KMS-11 (cell line): ENCODE measurements at regions not wholly inside any gene's neighbourhood (a gene's known extent, or its start where the extent isn't known, plus 50 kb on each side); places are given as distances from the start of the nearest gene placed in this dataset.

Source experiments
- H2AFZ ChIP-seq: fragments of 200-600 bp; sonication (generic); 2 replicates; pipeline ENCODE4 v1.6.1; 2016; ENCODE audit warnings: antibody characterized with exemption, mixed run types, low read depth
- H3K27ac ChIP-seq: fragments of 200-600 bp; sonication (generic); 2 replicates; pipeline ENCODE4 v1.6.1; 2016; ENCODE audit warnings: mild to moderate bottlenecking, mixed run types
- H3K27me3 ChIP-seq: fragments of 200-600 bp; sonication (generic); 2 replicates; pipeline ENCODE4 v1.6.1; 2017; ENCODE audit warnings: mild to moderate bottlenecking, low read depth, mixed run types, moderate library complexity; ENCODE audit not compliant: insufficient read depth
- H3K36me3 ChIP-seq: fragments of 200-600 bp; sonication (generic); 2 replicates; pipeline ENCODE4 v1.6.1; 2017; ENCODE audit warnings: mild to moderate bottlenecking, mixed run types; ENCODE audit not compliant: insufficient read depth
- H3K4me1 ChIP-seq: fragments of 200-600 bp; sonication (generic); 2 replicates; pipeline ENCODE4 v1.6.1; 2016; ENCODE audit warnings: mild to moderate bottlenecking, low read depth, mixed run types; ENCODE audit not compliant: poor library complexity, severe bottlenecking
- H3K4me2 ChIP-seq: fragments of 200-600 bp; sonication (generic); 2 replicates; pipeline ENCODE4 v1.7.0; 2016; ENCODE audit warnings: mild to moderate bottlenecking, mixed run types
- H3K4me3 ChIP-seq: fragments of 200-600 bp; sonication (generic); IDR thresholded peaks from 2 replicates; pipeline ENCODE4 v1.6.1; 2017; ENCODE audit warnings: low read depth, low read length, mixed read lengths; ENCODE audit not compliant: insufficient read depth
- H3K79me2 ChIP-seq: fragments of 200-600 bp; sonication (generic); 2 replicates; pipeline ENCODE4 v1.6.1; 2016; ENCODE audit warnings: low read depth, mixed run types; ENCODE audit not compliant: insufficient read depth
- H3K9ac ChIP-seq: fragments of 200-600 bp; sonication (generic); 2 replicates; pipeline ENCODE4 v1.6.1; 2016; ENCODE audit warnings: mild to moderate bottlenecking, mixed run types
- H4K20me1 ChIP-seq: fragments of 200-600 bp; sonication (generic); 2 replicates; pipeline ENCODE4 v1.6.1; 2016; ENCODE audit warnings: mild to moderate bottlenecking, mixed run types; ENCODE audit not compliant: insufficient read depth
- CTCF ChIP-seq: fragments of 200-600 bp; sonication (generic); conservative IDR thresholded peaks from 2 replicates; pipeline ENCODE4 v1.6.1; 2017; ENCODE audit warnings: low read depth, mild to moderate bottlenecking, antibody characterized with exemption, low read length, moderate library complexity, mixed read lengths

- H3K4me2 ChIP-seq: peak overlapping the region; percentile 94
- H3K9ac ChIP-seq: no peak overlapping the region
- H3K4me3 ChIP-seq: no peak overlapping the region
- no peaks in the 10 kb centered on the region for H4K20me1 ChIP-seq
- no peak for TF ChIP-seq CTCF
- H2AFZ ChIP-seq: 0 out of 2 replicates have a peak overlapping the region, but pooled peaks have one; percentile 16
- H3K27me3 ChIP-seq: no peaks in the 10 kb centered on the region
- peaks cover 48% of the 10 kb centered on the region for H3K4me1 ChIP-seq
- peak overlapping the region; percentile 77 for H3K27ac ChIP-seq
- H3K36me3 ChIP-seq: no peaks in the 10 kb centered on the region
- H3K79me2 ChIP-seq: no peaks in the 10 kb centered on the region
These were observed 86.8 kb upstream of the ANKRD1 start for GRCh38 chr10:91007655-91008054.

GRCh38 chr10:91009121-91009520 lies 88.2 kb upstream of the ANKRD1 start:
- no peak overlapping the region for H3K4me3 ChIP-seq
- H3K36me3 ChIP-seq: no peaks in the 10 kb centered on the region
- H3K27me3 ChIP-seq: no peaks in the 10 kb centered on the region
- peaks cover 48% of the 10 kb centered on the region for H3K4me1 ChIP-seq
- no peak overlapping the region for H3K9ac ChIP-seq
- no peak overlapping the region for H3K27ac ChIP-seq
- no peak for TF ChIP-seq CTCF
- H2AFZ ChIP-seq: no peak overlapping the region
- H3K79me2 ChIP-seq: no peaks in the 10 kb centered on the region
- no peaks in the 10 kb centered on the region for H4K20me1 ChIP-seq
- no peak overlapping the region for H3K4me2 ChIP-seq

- H3K27ac ChIP-seq: no peak overlapping the region
- H3K4me1 ChIP-seq: peaks cover 34% of the 10 kb centered on the region
- H3K4me3 ChIP-seq: no peak overlapping the region
- H3K4me2 ChIP-seq: no peak overlapping the region
- no peak overlapping the region for H3K9ac ChIP-seq
- TF ChIP-seq CTCF: no peak
- no peaks in the 10 kb centered on the region for H3K79me2 ChIP-seq
- no peaks in the 10 kb centered on the region for H3K36me3 ChIP-seq
- no peak overlapping the region for H2AFZ ChIP-seq
- no peaks in the 10 kb centered on the region for H4K20me1 ChIP-seq
- no peaks in the 10 kb centered on the region for H3K27me3 ChIP-seq
These were observed 90.1 kb upstream of the ANKRD1 start for GRCh38 chr10:91010952-91011351.

GRCh38 chr10:91012502-91012901 lies 91.6 kb upstream of the ANKRD1 start:
- H3K27ac ChIP-seq: no peak overlapping the region
- peaks cover 19% of the 10 kb centered on the region for H3K4me1 ChIP-seq
- H3K4me2 ChIP-seq: no peak overlapping the region
- no peak overlapping the region for H2AFZ ChIP-seq
- H3K4me3 ChIP-seq: no peak overlapping the region
- H4K20me1 ChIP-seq: no peaks in the 10 kb centered on the region
- no peaks in the 10 kb centered on the region for H3K79me2 ChIP-seq
- H3K9ac ChIP-seq: no peak overlapping the region
- H3K27me3 ChIP-seq: no peaks in the 10 kb centered on the region
- TF ChIP-seq CTCF: no peak
- no peaks in the 10 kb centered on the region for H3K36me3 ChIP-seq
